ENCODE measurements at regions not wholly inside any gene's neighbourhood (a gene's known extent, or its start where the extent isn't known, plus 50 kb on each side); places are given as distances from the start of the nearest gene placed in this dataset.
"Not testable (repeated sequence)": the region's sequence is repeated elsewhere in the genome, so short reads cannot be mapped to it uniquely, and the experiment has no call there.

DNA sequence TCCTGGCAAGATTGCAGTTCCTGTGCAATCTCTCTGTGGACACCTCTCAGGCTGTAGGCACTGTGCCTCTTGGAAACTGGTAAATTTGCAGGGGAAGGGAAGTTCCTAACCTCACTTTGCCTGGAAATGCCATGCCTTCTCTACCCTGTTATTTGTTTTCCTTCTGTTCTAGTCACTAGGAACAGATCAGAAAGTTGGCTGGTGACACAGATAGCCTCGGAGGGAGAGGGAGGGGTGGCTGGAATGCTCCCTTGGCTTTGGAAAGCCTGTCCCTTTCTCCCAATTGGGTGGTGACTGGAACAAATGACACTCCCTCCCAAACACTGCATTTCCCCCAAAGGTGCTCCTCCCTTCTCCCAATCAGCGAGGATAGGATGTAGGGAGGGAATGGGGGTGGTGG, 131.5 kb upstream of the F13A1 start:
- no peak for DNase-seq
- no peak overlapping the region for H3K4me3 ChIP-seq
- H3K4me1 ChIP-seq (replicated peaks in 1 of 2): no peaks in the 10 kb centered on the region
- intact Hi-C loops (cut with DNase I): no loop called here
- no peaks in the 10 kb centered on the region for H3K9me3 ChIP-seq (replicated peaks in 1 of 3)
- no peaks in the 10 kb centered on the region for H3K27me3 ChIP-seq
- WGBS, 4 donors: 28 to 57% (median 51%) methylated on average over 2 of the region's 2 CpGs
- H3K27ac ChIP-seq: no peak overlapping the region
- TF ChIP-seq POLR2A (IDR thresholded peaks at IDR 0.05): no peak
- TF ChIP-seq CTCF (IDR thresholded peaks at IDR 0.05): no peak
- H3K36me3 ChIP-seq (replicated peaks in 1 of 2): no peaks in the 10 kb centered on the region

GRCh38 chr6:6453186-6453585, 132.7 kb upstream of the F13A1 start:
- Histone ChIP-seq H3K4me3 (no peak overlapping the region), H3K27me3 (no peaks in the 10 kb centered on the region), H3K36me3 (replicated peaks in 1 of 2) (no peaks in the 10 kb centered on the region), H3K4me1 (replicated peaks in 1 of 2) (no peaks in the 10 kb centered on the region), H3K9me3 (replicated peaks in 1 of 3) (no peaks in the 10 kb centered on the region), H3K27ac (no peak overlapping the region)
- TF ChIP-seq CTCF (IDR thresholded peaks at IDR 0.05) (no peak), POLR2A (IDR thresholded peaks at IDR 0.05) (no peak)
- 39 to 63% (median 44%) methylated on average over 1 of the region's 1 CpG for WGBS, 4 donors
- DNase-seq: no peak
- intact Hi-C loops (cut with DNase I): no loop called here

DNA sequence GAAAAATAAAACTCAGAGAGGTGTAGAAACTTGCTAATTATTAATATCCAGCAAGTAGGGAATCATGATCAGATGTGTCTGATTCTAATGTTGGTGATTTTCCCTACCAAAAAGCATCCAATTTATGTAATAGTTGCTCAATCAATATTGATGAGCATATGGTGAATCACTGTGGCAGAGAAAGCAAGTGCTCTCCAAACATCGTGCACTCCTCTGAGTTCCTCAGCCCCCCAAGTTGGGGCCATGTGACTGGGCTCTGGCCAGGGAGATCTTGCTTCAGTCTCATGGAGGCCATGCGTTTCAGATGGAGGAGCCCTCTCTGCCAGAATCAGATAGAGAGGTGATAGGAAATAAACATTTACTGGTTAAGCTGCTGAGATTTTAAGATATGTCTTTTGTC, 133.2 kb upstream of the LY86 start:
- no peaks in the 10 kb centered on the region for H3K27me3 ChIP-seq
- TF ChIP-seq CTCF (IDR thresholded peaks at IDR 0.05) (no peak), POLR2A (IDR thresholded peaks at IDR 0.05) (no peak)
- no peaks in the 10 kb centered on the region for H3K9me3 ChIP-seq (replicated peaks in 1 of 3)
- intact Hi-C loops (cut with DNase I): no loop called here
- H3K4me3 ChIP-seq: no peak overlapping the region
- WGBS, 4 donors: 78 to 91% (median 81%) methylated on average over 2 of the region's 2 CpGs
- DNase-seq: no peak
- no peak overlapping the region for H3K27ac ChIP-seq
- no peaks in the 10 kb centered on the region for H3K36me3 ChIP-seq (replicated peaks in 1 of 2)
- H3K4me1 ChIP-seq (replicated peaks in 1 of 2): no peaks in the 10 kb centered on the region

GRCh38 chr6:6458172-6458571, 130.3 kb upstream of the LY86 start:
- no peak for DNase-seq
- H3K4me3 ChIP-seq: no peak overlapping the region
- H3K4me1 ChIP-seq (replicated peaks in 1 of 2): no peaks in the 10 kb centered on the region
- H3K27ac ChIP-seq: no peak overlapping the region
- H3K27me3 ChIP-seq: no peaks in the 10 kb centered on the region
- WGBS, 4 donors: 63 to 78% (median 69%) methylated on average over 2 of the region's 2 CpGs
- no peaks in the 10 kb centered on the region for H3K9me3 ChIP-seq (replicated peaks in 1 of 3)
- TF ChIP-seq CTCF (IDR thresholded peaks at IDR 0.05) (no peak), POLR2A (IDR thresholded peaks at IDR 0.05) (no peak)
- no peaks in the 10 kb centered on the region for H3K36me3 ChIP-seq (replicated peaks in 1 of 2)
- intact Hi-C loops (cut with DNase I): no loop called here

GRCh38 chr6:6459963-6460362, 128.6 kb upstream of the LY86 start:
- H3K4me1 ChIP-seq (replicated peaks in 1 of 2); H3K36me3 ChIP-seq (replicated peaks in 1 of 2); intact Hi-C loops (cut with DNase I); H3K9me3 ChIP-seq (replicated peaks in 1 of 3); H3K27ac ChIP-seq; DNase-seq; H3K27me3 ChIP-seq; H3K4me3 ChIP-seq: not testable (repeated sequence)
- 64 to 78% (median 69%) methylated on average over 4 of the region's 4 CpGs for WGBS, 4 donors
